HepG2 (cell line): ENCODE measurements at regions not wholly inside any gene's neighbourhood (a gene's known extent, or its start where the extent isn't known, plus 50 kb on each side); places are given as distances from the start of the nearest gene placed in this dataset.
"Not testable (repeated sequence)": the region's sequence is repeated elsewhere in the genome, so short reads cannot be mapped to it uniquely, and the experiment has no call there.

ENCODE experiments used
- ATAC-seq: fragments of 200-7000 bp; cut with Tn5 transposase; 3 replicates; pipeline ENCODE4 v1.9.1; 2020; ENCODE audit warnings: mild to moderate bottlenecking, moderate library complexity
- BruUV-seq: library from RNA; stranded (reverse); fragments of 400-500 nt; replicated peaks from 2 replicates; lab custom pipeline; 2021; lab: Mats Ljungman, UMichigan
- CTCF ChIA-PET: fragments of 300-600 bp; formaldehyde crosslinking; extraction: SDS; loops from one replicate; lab custom pipeline; 2021; ENCODE audit warnings: low total read pairs, inconsistent platforms, low intra/inter-chr PET ratio; lab: Yijun Ruan, JAX
- POLR2A ChIA-PET: fragments of 350-600 bp; sonication (Branson Sonifier 250); formaldehyde crosslinking; loops from one replicate; lab custom pipeline; 2020; ENCODE audit warnings: antibody characterized with exemption, inconsistent platforms; lab: Yijun Ruan, JAX
- DNase-seq: peaks from one replicate; pipeline ENCODE4 v3.0.0-alpha.2; 2015; ENCODE audit warnings: low spot score
- FAIRE-seq: peaks from 3 replicates; lab custom pipeline; 2011; peaks lifted over from hg19 to GRCh38; lab: Jason Lieb, UNC
- H2AFZ ChIP-seq: one replicate; pipeline ENCODE4 v1.6.1; 2011; ENCODE audit warnings: low read length, inconsistent platforms
- H3K27ac ChIP-seq: fragments of 300-600 bp; 3 replicates; pipeline ENCODE4 v1.8.0; 2011; ENCODE audit warnings: mixed run types, mild to moderate bottlenecking, mixed read lengths, low read length, inconsistent platforms; ENCODE audit not compliant: insufficient read depth; ENCODE audit errors: extremely low read length
- H3K27me3 ChIP-seq, 2 experiments: fragments of 200-600 bp in 1 of 2; 2 replicates in 1 of 2; 3 replicates in 1 of 2; pipeline versions ENCODE4 v1.6.0 to v1.8.0; 2011; ENCODE audit warnings: low read length in 2 of 2, mild to moderate bottlenecking in 2 of 2, moderate library complexity in 2 of 2, inconsistent platforms in 1 of 2; ENCODE audit not compliant: insufficient read depth in 2 of 2, control insufficient read depth in 1 of 2
- H3K36me3 ChIP-seq, 2 experiments: fragments of 200-600 bp in 1 of 2; replicated peaks in 1 of 2; 2 replicates in 1 of 2; 3 replicates in 1 of 2; pipeline versions ENCODE4 v1.5.1 to v1.8.0; 2011; ENCODE audit warnings: low read length in 2 of 2, inconsistent platforms in 1 of 2; ENCODE audit not compliant: insufficient read depth in 2 of 2, control insufficient read depth in 1 of 2
- H3K4me1 ChIP-seq: 2 replicates; pipeline ENCODE4 v1.5.1; 2012; ENCODE audit warnings: low read length, inconsistent platforms; ENCODE audit not compliant: insufficient read depth
- H3K4me2 ChIP-seq: 2 replicates; pipeline ENCODE4 v1.6.0; 2011; ENCODE audit warnings: low read depth, low read length, inconsistent platforms
- H3K4me3 ChIP-seq, 3 experiments: fragments of 200-600 bp in 1 of 3; sonication (generic), shearing (Covaris generic) in 1 of 3; replicated peaks in 1 of 3; 2 replicates each; pipeline ENCODE4 v1.5.1; 2011 to 2016; ENCODE audit warnings: low read length in 3 of 3, inconsistent platforms in 2 of 3, low read depth in 2 of 3, mild to moderate bottlenecking in 2 of 3, control low read depth in 1 of 3, mixed read lengths in 1 of 3; ENCODE audit not compliant: insufficient read depth in 1 of 3
- H3K79me2 ChIP-seq: one replicate; pipeline ENCODE4 v1.6.1; 2011; ENCODE audit warnings: low read length, inconsistent platforms; ENCODE audit not compliant: insufficient read depth
- H3K9ac ChIP-seq: 2 replicates; pipeline ENCODE4 v1.6.0; 2011; ENCODE audit warnings: mild to moderate bottlenecking, low read depth, low read length, inconsistent platforms; ENCODE audit not compliant: insufficient read depth
- H3K9me3 ChIP-seq: 2 replicates; pipeline ENCODE4 v1.5.1; 2012; ENCODE audit warnings: mild to moderate bottlenecking, low read length
- H4K20me1 ChIP-seq: 2 replicates; pipeline ENCODE4 v1.6.0; 2011; ENCODE audit warnings: inconsistent platforms, mild to moderate bottlenecking, low read length, moderate library complexity; ENCODE audit not compliant: insufficient read depth
- GPN1 ChIP-seq: sonication (generic); formaldehyde crosslinking; IDR thresholded peaks from 2 replicates; pipeline ENCODE4 v1.5.1; 2020; ENCODE audit warnings: missing genetic modification reagents, borderline replicate concordance
- HDAC1 ChIP-seq: sonication (generic); formaldehyde crosslinking; IDR thresholded peaks from 2 replicates; pipeline ENCODE4 v1.5.1; 2020; ENCODE audit warnings: mild to moderate bottlenecking, missing genetic modification reagents
- HES4 ChIP-seq: sonication (generic); formaldehyde crosslinking; IDR thresholded peaks from 2 replicates; pipeline ENCODE4 v1.9.0; 2021; ENCODE audit warnings: mild to moderate bottlenecking, missing genetic modification reagents, borderline replicate concordance
- HNRNPH1 ChIP-seq: fragments of 200-400 bp; formaldehyde crosslinking; optimal IDR thresholded peaks from 2 replicates; pipeline ENCODE3; 2017; ENCODE audit warnings: mild to moderate bottlenecking, low read depth, low read length
- NONO ChIP-seq, 2 experiments: fragments of 450-650 bp in 1 of 2; sonication (generic) in 1 of 2; formaldehyde crosslinking in 1 of 2; IDR thresholded peaks in 1 of 2; conservative IDR thresholded peaks in 1 of 2; 2 replicates each; pipeline versions ENCODE4 v1.6.1 to v1.8.0; 2017 to 2022; ENCODE audit warnings: mild to moderate bottlenecking in 1 of 2, missing genetic modification reagents in 1 of 2, moderate library complexity in 1 of 2
- SATB2 ChIP-seq: sonication (generic); formaldehyde crosslinking; IDR thresholded peaks from 2 replicates; pipeline ENCODE4 v1.5.0; 2020; ENCODE audit warnings: missing genetic modification reagents
- WGBS: methylation state at CpG from one replicate; pipeline ENCODE4 v1.1.6; 2017; ENCODE audit warnings: low lambda C conversion rate; 5-methylcytosine and 5-hydroxymethylcytosine counted together
- in situ Hi-C: cut with HindIII; loops from 2 replicates; pipeline ENCODE4 v1.10.0; 2017; ENCODE audit warnings: low pct_unique_long_range_greater_than_20kb; ENCODE audit not compliant: extremely low pct_ligation_motif_present
- intact Hi-C: fragments of 100-400 bp; cut with micrococcal nuclease; formaldehyde crosslinking; loops from one replicate; pipeline ENCODE4 v1.10.0; 2022; ENCODE audit not compliant: unreplicated experiment
- TF ChIP-seq, protein P1 (sequence below): sonication (generic); formaldehyde crosslinking; IDR thresholded peaks from 2 replicates; pipeline ENCODE4 v1.4.0; 2020; ENCODE audit warnings: mild to moderate bottlenecking, missing genetic modification reagents, borderline replicate concordance
- TF ChIP-seq, protein P2 (sequence below): sonication (generic); formaldehyde crosslinking; IDR thresholded peaks from 2 replicates; pipeline ENCODE4 v1.4.0; 2020; ENCODE audit warnings: missing genetic modification reagents
- TF ChIP-seq, protein P3 (sequence below): IDR thresholded peaks from 2 replicates; pipeline ENCODE4 v1.6.1; 2016; ENCODE audit warnings: missing compliant biosample characterization, missing genetic modification reagents, borderline replicate concordance

DNA sequence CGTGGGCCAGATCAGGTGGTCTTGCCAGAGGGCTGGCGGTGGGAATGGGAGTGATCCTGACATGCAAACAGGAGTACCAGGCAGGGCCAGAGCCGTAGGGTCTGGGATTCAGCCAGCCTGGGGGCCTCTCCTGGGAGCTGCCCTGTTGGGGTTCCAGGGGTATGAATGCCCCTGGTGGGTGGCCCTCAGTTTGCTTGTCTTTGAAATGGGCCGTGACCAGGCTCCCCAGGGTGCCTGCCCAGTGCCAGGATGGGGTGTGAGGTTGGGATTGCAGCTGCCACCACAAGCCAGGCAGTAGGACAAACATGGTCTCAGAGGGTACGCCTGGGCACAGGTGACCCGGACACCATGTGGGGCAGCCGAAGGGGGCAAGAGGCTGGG, 168.8 kb downstream of the KIF26A start (continued):
- TF ChIP-seq NONO (IDR thresholded peaks at IDR 0.05) = no peak
- TF ChIP-seq NONO (CRISPR knock-in tag; conservative IDR thresholded peaks at IDR 0.05) = no peak
- TF ChIP-seq, protein P1, sequence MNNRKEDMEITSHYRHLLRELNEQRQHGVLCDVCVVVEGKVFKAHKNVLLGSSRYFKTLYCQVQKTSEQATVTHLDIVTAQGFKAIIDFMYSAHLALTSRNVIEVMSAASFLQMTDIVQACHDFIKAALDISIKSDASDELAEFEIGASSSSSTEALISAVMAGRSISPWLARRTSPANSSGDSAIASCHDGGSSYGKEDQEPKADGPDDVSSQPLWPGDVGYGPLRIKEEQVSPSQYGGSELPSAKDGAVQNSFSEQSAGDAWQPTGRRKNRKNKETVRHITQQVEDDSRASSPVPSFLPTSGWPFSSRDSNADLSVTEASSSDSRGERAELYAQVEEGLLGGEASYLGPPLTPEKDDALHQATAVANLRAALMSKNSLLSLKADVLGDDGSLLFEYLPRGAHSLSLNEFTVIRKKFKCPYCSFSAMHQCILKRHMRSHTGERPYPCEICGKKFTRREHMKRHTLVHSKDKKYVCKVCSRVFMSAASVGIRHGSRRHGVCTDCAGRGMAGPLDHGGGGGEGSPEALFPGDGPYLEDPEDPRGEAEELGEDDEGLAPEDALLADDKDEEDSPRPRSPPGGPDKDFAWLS (CRISPR knock-in tag) = no peak

DNA sequence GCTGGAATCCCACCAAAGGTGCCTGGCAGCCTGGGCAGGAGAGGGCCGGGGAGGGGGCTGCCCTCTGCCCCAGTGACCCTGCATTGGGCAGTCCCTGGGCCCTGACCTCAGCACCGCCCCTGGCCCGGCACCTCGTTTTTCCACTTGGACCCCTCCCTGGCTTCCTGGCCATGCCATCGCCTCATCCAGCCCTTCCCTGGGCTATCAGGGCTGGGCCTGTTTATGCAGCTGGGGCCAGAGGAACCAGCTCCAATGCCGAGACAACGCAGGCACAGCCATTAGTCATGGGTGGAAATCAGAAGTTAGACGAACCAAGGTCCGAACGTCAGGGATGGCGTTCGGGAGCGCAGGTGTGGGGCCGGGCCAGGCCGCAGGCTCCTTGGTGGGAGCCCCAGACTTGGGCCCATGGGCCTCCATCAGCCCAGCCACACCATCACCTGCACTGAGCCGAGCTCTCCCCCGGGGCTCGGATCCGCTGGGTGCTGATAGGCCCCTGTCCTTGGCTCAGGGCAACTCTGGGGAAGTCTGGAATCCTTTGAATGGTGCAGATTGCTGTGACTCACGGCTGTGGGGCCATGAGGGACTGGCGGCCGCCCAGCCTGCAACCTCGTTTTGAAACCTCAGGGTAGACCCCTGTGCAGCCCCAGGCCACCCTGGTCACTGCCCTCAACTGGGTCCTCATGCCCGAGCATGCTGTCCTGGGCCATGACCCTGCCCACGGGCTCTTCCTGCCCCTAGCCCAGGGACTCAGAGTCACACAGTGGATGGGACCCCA, 169.4 kb downstream of the KIF26A start:
- Histone ChIP-seq H3K9ac (no peak overlapping the region), H3K9me3 (no peaks in the 10 kb centered on the region), H3K36me3 (no peaks in the 10 kb centered on the region), H3K27ac (no peak overlapping the region), H2AFZ (no peak overlapping the region), H3K4me3 (no peak overlapping the region), H3K27me3 (peaks cover 5 to 36% of the 10 kb centered on the region in 2 experiments), H3K79me2 (no peaks in the 10 kb centered on the region), H3K4me2 (no peak overlapping the region), H3K4me1 (no peaks in the 10 kb centered on the region), H4K20me1 (no peaks in the 10 kb centered on the region)
- TF ChIP-seq GPN1 (CRISPR knock-in tag) = no peak
- TF ChIP-seq, protein P2, sequence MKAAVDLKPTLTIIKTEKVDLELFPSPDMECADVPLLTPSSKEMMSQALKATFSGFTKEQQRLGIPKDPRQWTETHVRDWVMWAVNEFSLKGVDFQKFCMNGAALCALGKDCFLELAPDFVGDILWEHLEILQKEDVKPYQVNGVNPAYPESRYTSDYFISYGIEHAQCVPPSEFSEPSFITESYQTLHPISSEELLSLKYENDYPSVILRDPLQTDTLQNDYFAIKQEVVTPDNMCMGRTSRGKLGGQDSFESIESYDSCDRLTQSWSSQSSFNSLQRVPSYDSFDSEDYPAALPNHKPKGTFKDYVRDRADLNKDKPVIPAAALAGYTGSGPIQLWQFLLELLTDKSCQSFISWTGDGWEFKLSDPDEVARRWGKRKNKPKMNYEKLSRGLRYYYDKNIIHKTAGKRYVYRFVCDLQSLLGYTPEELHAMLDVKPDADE (CRISPR knock-in tag) = no peak
- TF ChIP-seq, protein P3, sequence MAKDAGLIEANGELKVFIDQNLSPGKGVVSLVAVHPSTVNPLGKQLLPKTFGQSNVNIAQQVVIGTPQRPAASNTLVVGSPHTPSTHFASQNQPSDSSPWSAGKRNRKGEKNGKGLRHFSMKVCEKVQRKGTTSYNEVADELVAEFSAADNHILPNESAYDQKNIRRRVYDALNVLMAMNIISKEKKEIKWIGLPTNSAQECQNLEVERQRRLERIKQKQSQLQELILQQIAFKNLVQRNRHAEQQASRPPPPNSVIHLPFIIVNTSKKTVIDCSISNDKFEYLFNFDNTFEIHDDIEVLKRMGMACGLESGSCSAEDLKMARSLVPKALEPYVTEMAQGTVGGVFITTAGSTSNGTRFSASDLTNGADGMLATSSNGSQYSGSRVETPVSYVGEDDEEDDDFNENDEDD (CRISPR knock-in tag) = no peak
- TF ChIP-seq HNRNPH1 = no peak
- TF ChIP-seq HES4 (CRISPR knock-in tag) = no peak
- no peak for TF ChIP-seq SATB2 (CRISPR knock-in tag)
- TF ChIP-seq HDAC1 (CRISPR knock-in tag) = no peak
- intact Hi-C loops = no loop called here
- DNase-seq (no peak), FAIRE-seq (no peak), ATAC-seq (no peak)
- BruUV-seq = no TSS peak
- CTCF ChIA-PET = no interaction called here
- WGBS = 35% methylated on average over 13 of the region's 25 CpGs
- POLR2A ChIA-PET = no interaction called here
- in situ Hi-C loops = no loop called here

DNA sequence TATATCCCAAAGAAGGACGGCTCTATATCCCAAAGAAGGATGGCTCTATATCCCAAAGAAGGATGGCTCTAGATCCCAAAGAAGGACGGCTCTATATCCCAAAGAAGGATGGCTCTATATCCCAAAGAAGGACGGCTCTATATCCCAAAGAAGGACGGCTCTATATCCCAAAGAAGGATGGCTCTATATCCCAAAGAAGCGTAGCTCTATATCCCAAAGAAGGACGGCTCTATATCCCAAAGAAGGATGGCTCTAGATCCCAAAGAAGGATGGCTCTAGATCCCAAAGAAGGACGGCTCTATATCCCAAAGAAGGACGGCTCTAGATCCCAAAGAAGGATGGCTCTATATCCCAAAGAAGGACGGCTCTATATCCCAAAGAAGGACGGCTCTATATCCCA, 170.1 kb downstream of the KIF26A start:
- CTCF ChIA-PET, intact Hi-C loops, H3K4me2 ChIP-seq: not testable (repeated sequence)

More for the DNA sequence above, 170.1 kb downstream of the KIF26A start:
- H3K27ac ChIP-seq, H4K20me1 ChIP-seq, BruUV-seq, ATAC-seq, H3K79me2 ChIP-seq, POLR2A ChIA-PET, FAIRE-seq, H3K36me3 ChIP-seq, H3K4me3 ChIP-seq, H3K9me3 ChIP-seq, DNase-seq, H3K9ac ChIP-seq, H3K4me1 ChIP-seq, in situ Hi-C loops, H2AFZ ChIP-seq: not testable (repeated sequence)
- peaks cover 5 to 29% of the 10 kb centered on the region in 2 experiments for H3K27me3 ChIP-seq
- 0% methylated on average over 3 of the region's 10 CpGs for WGBS
